ENCODE measurements at regions not wholly inside any gene's neighbourhood (a gene's known extent, or its start where the extent isn't known, plus 50 kb on each side); places are given as distances from the start of the nearest gene placed in this dataset.

- no peak for TF ChIP-seq EZH2phosphoT487 (IDR thresholded peaks at IDR 0.05; ENCODE audit: insufficient read depth, low read depth)
- TF ChIP-seq EZH2 (IDR thresholded peaks at IDR 0.05; ENCODE audit: insufficient read depth, poor library complexity, severe bottlenecking): no peak
Observed at GRCh38 chr1:220356981-220357850, 85.0 kb upstream of the RAB3GAP2 start.
